GM23248 (cell line): ENCODE measurements at regions not wholly inside any gene's neighbourhood (a gene's known extent, or its start where the extent isn't known, plus 50 kb on each side); places are given as distances from the start of the nearest gene placed in this dataset.

ENCODE experiments used
- EZH2 ChIP-seq: fragments of 200-600 bp; sonication (generic); IDR thresholded peaks from 2 replicates; pipeline ENCODE4 v1.6.1; 2018; ENCODE audit warnings: antibody characterized with exemption, mild to moderate bottlenecking; ENCODE audit not compliant: insufficient read depth, poor library complexity, severe bottlenecking
- EZH2phosphoT487 ChIP-seq: fragments of 200-600 bp; sonication (generic); IDR thresholded peaks from 2 replicates; pipeline ENCODE4 v1.6.1; 2018; ENCODE audit warnings: antibody characterized with exemption, moderate library complexity, mild to moderate bottlenecking, low read depth; ENCODE audit not compliant: insufficient read depth

GRCh38 chr4:104631000-104631399 is 136.3 kb upstream of the CXXC4 start:
- TF ChIP-seq EZH2 (no peak), EZH2phosphoT487 (no peak)
